T-helper 1 cell (primary cell): ENCODE measurements at regions not wholly inside any gene's neighbourhood (a gene's known extent, or its start where the extent isn't known, plus 50 kb on each side); places are given as distances from the start of the nearest gene placed in this dataset.

Experiments used
- DNase-seq, 5 donors: peaks; one replicate each; pipeline ENCODE4 v3.0.0-alpha.2; 2012 to 2020

- no peak for DNase-seq
Observed at GRCh38 chr1:83670909-83671565, 327.9 kb downstream of the TTLL7 start.

- DNase-seq, result no peak
Observed at GRCh38 chr1:83641796-83642443, 357.0 kb downstream of the TTLL7 start.

- DNase-seq, result no peak
Observed at GRCh38 chr1:83641206-83641658, 357.7 kb downstream of the TTLL7 start.

GRCh38 chr1:83639785-83640184 is 359.1 kb downstream of the TTLL7 start:
- no peak for DNase-seq

GRCh38 chr1:83637586-83637985 is 361.3 kb downstream of the TTLL7 start:
- DNase-seq, result no peak

GRCh38 chr1:83637009-83637408 is 361.9 kb downstream of the TTLL7 start:
- DNase-seq, result no peak

GRCh38 chr1:83632906-83633305 is 366.0 kb downstream of the TTLL7 start:
- DNase-seq, result no peak

GRCh38 chr1:83631851-83632250 is 367.1 kb downstream of the TTLL7 start:
- no peak for DNase-seq

GRCh38 chr1:83627045-83627444 is 371.9 kb downstream of the TTLL7 start:
- no peak for DNase-seq

- DNase-seq, result no peak
Observed at GRCh38 chr1:83626603-83627002, 372.3 kb downstream of the TTLL7 start.

- no peak for DNase-seq
Observed at GRCh38 chr1:83625646-83626045, 373.3 kb downstream of the TTLL7 start.

- no peak for DNase-seq
Observed at GRCh38 chr1:83620016-83620415, 378.9 kb downstream of the TTLL7 start.

- no peak for DNase-seq
Observed at GRCh38 chr1:83619170-83619896, 379.6 kb downstream of the TTLL7 start.

GRCh38 chr1:83617883-83618282 is 381.0 kb downstream of the TTLL7 start:
- DNase-seq, result no peak

GRCh38 chr1:83615370-83615769 is 383.6 kb downstream of the TTLL7 start:
- DNase-seq, result no peak

- DNase-seq, result no peak
Observed at GRCh38 chr1:83606416-83606955, 392.4 kb downstream of the TTLL7 start.

GRCh38 chr1:83596331-83596730 is 402.6 kb downstream of the TTLL7 start:
- no peak for DNase-seq

GRCh38 chr1:83593073-83593472 is 405.9 kb downstream of the TTLL7 start:
- no peak for DNase-seq

GRCh38 chr1:83588140-83588539 is 410.8 kb downstream of the TTLL7 start:
- DNase-seq, result no peak

GRCh38 chr1:83583351-83584014 is 415.4 kb downstream of the TTLL7 start:
- peak in 2 of 5 donors; percentile 2 to 3 for DNase-seq

- no peak for DNase-seq
Observed at GRCh38 chr1:83581747-83582146, 417.2 kb downstream of the TTLL7 start.

- DNase-seq, result no peak
Observed at GRCh38 chr1:83574791-83575190, 424.1 kb downstream of the TTLL7 start.

- no peak for DNase-seq
Observed at GRCh38 chr1:83573776-83574175, 425.2 kb downstream of the TTLL7 start.
